ENCODE measurements at regions not wholly inside any gene's neighbourhood (a gene's known extent, or its start where the extent isn't known, plus 50 kb on each side); places are given as distances from the start of the nearest gene placed in this dataset.
A peak's percentile ranks its signal among the peaks of the same experiment; 100 is the strongest.

GRCh38 chr14:71585361-71585760, 346.9 kb upstream of the RGS6 start:
- Mint-ChIP-seq H3K4me1 (ENCODE audit: insufficient read depth, unreplicated experiment) (peaks cover 12% of the 10 kb centered on the region), H3K9me3 (ENCODE audit: unreplicated experiment) (no peaks in the 10 kb centered on the region), H3K27ac (ENCODE audit: low read depth, unreplicated experiment) (no peak overlapping the region), H3K4me3 (ENCODE audit: unreplicated experiment) (no peak overlapping the region), H3K36me3 (ENCODE audit: insufficient read depth, unreplicated experiment) (peaks cover 6% of the 10 kb centered on the region), H3K27me3 (ENCODE audit: insufficient read depth, unreplicated experiment) (no peaks in the 10 kb centered on the region)
- no peak for TF ChIP-seq CTCF (IDR thresholded peaks at IDR 0.05; ENCODE audit: unreplicated experiment)
- BruUV-seq (replicated peaks) = no TSS peak
- intact Hi-C loops (cut with micrococcal nuclease) = no loop called here
- no peak for DNase-seq (ENCODE audit: unreplicated experiment)
- ChIA-PET POLR2A (no interaction called here), CTCF (interaction anchor here (0.7 kb wide), 1 partner anchor 403 kb away, joined by 3 read pairs; no protein-coding TSS in a partner anchor)

DNA sequence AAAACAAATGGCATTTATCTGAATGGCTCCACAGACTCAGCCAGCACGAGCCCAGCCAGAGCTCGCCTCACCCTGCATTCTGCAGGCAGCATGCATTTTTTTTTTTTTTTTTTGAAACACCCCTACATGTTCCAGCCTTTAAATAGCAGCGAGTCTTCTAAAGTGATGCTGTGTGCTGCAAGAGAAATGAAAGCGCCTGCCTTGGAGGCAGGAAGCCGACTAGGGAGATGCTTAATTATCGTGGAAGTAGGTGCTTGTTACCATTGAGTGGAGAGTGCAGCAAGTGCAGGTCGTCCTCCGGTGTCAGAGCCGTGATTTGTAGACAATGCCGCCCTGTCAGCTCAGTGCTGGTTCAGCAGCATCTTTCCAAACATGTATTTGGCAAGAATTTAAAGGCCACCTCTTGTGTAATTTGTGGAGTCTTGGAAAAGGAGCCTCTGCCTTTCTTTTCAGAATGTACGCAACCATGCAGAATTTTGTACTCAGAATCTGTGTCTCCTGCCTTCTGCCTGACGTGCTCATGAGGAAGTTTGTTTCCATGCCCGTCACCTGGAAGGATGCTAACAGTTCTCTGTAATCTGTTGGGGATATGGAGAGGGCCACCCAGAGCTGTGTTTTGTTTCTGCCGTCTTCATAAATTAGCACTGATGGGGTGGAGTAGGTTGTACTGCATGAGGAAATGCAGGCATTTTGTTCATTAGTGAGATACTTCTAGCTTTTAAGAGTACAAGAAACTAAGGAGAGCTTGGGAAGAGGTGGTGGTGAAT, 345.9 kb upstream of the RGS6 start:
- no peak for TF ChIP-seq CTCF (IDR thresholded peaks at IDR 0.05; ENCODE audit: unreplicated experiment)
- H3K4me3 Mint-ChIP-seq (ENCODE audit: unreplicated experiment) = no peak overlapping the region
- CTCF ChIA-PET = interaction anchor here (0.6 to 0.7 kb wide), 2 partner anchors 402 to 646 kb away, joined by 3 read pairs; no protein-coding TSS in a partner anchor
- POLR2A ChIA-PET = no interaction called here
- H3K9me3 Mint-ChIP-seq (ENCODE audit: unreplicated experiment) = no peaks in the 10 kb centered on the region
- no peaks in the 10 kb centered on the region for H3K27me3 Mint-ChIP-seq (ENCODE audit: insufficient read depth, unreplicated experiment)
- no TSS peak for BruUV-seq (replicated peaks)
- intact Hi-C loops (cut with micrococcal nuclease) = no loop called here
- H3K36me3 Mint-ChIP-seq (ENCODE audit: insufficient read depth, unreplicated experiment) = peaks cover 6% of the 10 kb centered on the region
- no peak overlapping the region for H3K27ac Mint-ChIP-seq (ENCODE audit: low read depth, unreplicated experiment)
- peaks cover 12% of the 10 kb centered on the region for H3K4me1 Mint-ChIP-seq (ENCODE audit: insufficient read depth, unreplicated experiment)
- DNase-seq (ENCODE audit: unreplicated experiment) = no peak

GRCh38 chr14:71588028-71588427, 344.2 kb upstream of the RGS6 start:
- intact Hi-C loops (cut with micrococcal nuclease) = no loop called here
- TSS peak; percentile 68 for BruUV-seq (replicated peaks)
- ChIA-PET POLR2A (no interaction called here), CTCF (interaction anchor here (0.6 kb wide), 1 partner anchor 165 kb away, joined by 3 read pairs; no protein-coding TSS in a partner anchor)
- H3K9me3 Mint-ChIP-seq (ENCODE audit: unreplicated experiment) = no peaks in the 10 kb centered on the region
- H3K4me3 Mint-ChIP-seq (ENCODE audit: unreplicated experiment) = no peak overlapping the region
- H3K27ac Mint-ChIP-seq (ENCODE audit: low read depth, unreplicated experiment) = no peak overlapping the region
- no peak for TF ChIP-seq CTCF (IDR thresholded peaks at IDR 0.05; ENCODE audit: unreplicated experiment)
- H3K4me1 Mint-ChIP-seq (ENCODE audit: insufficient read depth, unreplicated experiment) = peaks cover 20% of the 10 kb centered on the region
- no peak for DNase-seq (ENCODE audit: unreplicated experiment)
- H3K36me3 Mint-ChIP-seq (ENCODE audit: insufficient read depth, unreplicated experiment) = peaks cover 6% of the 10 kb centered on the region
- no peaks in the 10 kb centered on the region for H3K27me3 Mint-ChIP-seq (ENCODE audit: insufficient read depth, unreplicated experiment)

- H3K27me3 Mint-ChIP-seq (ENCODE audit: insufficient read depth, unreplicated experiment) = no peaks in the 10 kb centered on the region
- no TSS peak for BruUV-seq (replicated peaks)
- no peaks in the 10 kb centered on the region for H3K9me3 Mint-ChIP-seq (ENCODE audit: unreplicated experiment)
- peaks cover 1% of the 10 kb centered on the region for H3K36me3 Mint-ChIP-seq (ENCODE audit: insufficient read depth, unreplicated experiment)
- CTCF ChIA-PET = interaction anchor here (0.6 to 1.0 kb wide), 2 partner anchors 25 to 164 kb away, joined by 3 to 4 read pairs; no protein-coding TSS in a partner anchor
- POLR2A ChIA-PET = no interaction called here
- no peak overlapping the region for H3K27ac Mint-ChIP-seq (ENCODE audit: low read depth, unreplicated experiment)
- H3K4me3 Mint-ChIP-seq (ENCODE audit: unreplicated experiment) = no peak overlapping the region
- intact Hi-C loops (cut with micrococcal nuclease) = no loop called here
- DNase-seq (ENCODE audit: unreplicated experiment) = no peak
- TF ChIP-seq CTCF (IDR thresholded peaks at IDR 0.05; ENCODE audit: unreplicated experiment) = no peak
- peaks cover 20% of the 10 kb centered on the region for H3K4me1 Mint-ChIP-seq (ENCODE audit: insufficient read depth, unreplicated experiment)
Measured at GRCh38 chr14:71588576-71589215, 343.5 kb upstream of the RGS6 start.

Data from MCF 10A (cell line).